GM12878 (cell line): ENCODE measurements at regions not wholly inside any gene's neighbourhood (a gene's known extent, or its start where the extent isn't known, plus 50 kb on each side); places are given as distances from the start of the nearest gene placed in this dataset.

ENCODE experiments used
- CEBPB ChIP-seq, 2 experiments: fragments of 150-350 bp in 1 of 2; IDR thresholded peaks; 2 replicates each; pipeline ENCODE4 v1.6.1; 2012 to 2014; ENCODE audit warnings: low read depth in 2 of 2, low read length in 2 of 2, borderline replicate concordance in 1 of 2, inconsistent platforms in 1 of 2
- EP300 ChIP-seq, 2 experiments: fragments of 150-350 bp in 1 of 2; IDR thresholded peaks; 2 replicates each; pipeline ENCODE4 v1.6.1; 2011 to 2012; ENCODE audit warnings: low read depth in 2 of 2, low read length in 2 of 2, borderline replicate concordance in 1 of 2, improper control_type of control experiment in 1 of 2, inconsistent platforms in 1 of 2; ENCODE audit not compliant: control insufficient read depth in 1 of 2
- MTA3 ChIP-seq: IDR thresholded peaks from 2 replicates; pipeline ENCODE4 v1.6.1; 2012; ENCODE audit warnings: low read length, inconsistent platforms, borderline replicate concordance
- MYB ChIP-seq: fragments of 150-350 bp; IDR thresholded peaks from 2 replicates; pipeline ENCODE4 v1.6.1; 2014; ENCODE audit warnings: mild to moderate bottlenecking, low read depth, low read length, borderline replicate concordance
- TF ChIP-seq, protein P1 (sequence below), 3 experiments: IDR thresholded peaks in 2 of 3; conservative IDR thresholded peaks in 1 of 3; 2 replicates each; pipeline ENCODE4 v1.5.1; 2011; ENCODE audit warnings: low read depth in 3 of 3, low read length in 3 of 3, mild to moderate bottlenecking in 3 of 3, control low read depth in 2 of 3, moderate library complexity in 2 of 3, inconsistent platforms in 1 of 3, mixed read lengths in 1 of 3; ENCODE audit not compliant: control insufficient read depth in 2 of 3, insufficient read depth in 1 of 3; ENCODE audit errors: extremely low read depth in 1 of 3
- TF ChIP-seq, protein P2 (sequence below): fragments of 450-650 bp; IDR thresholded peaks from 2 replicates; pipeline ENCODE4 v1.6.1; 2017; ENCODE audit warnings: antibody characterized with exemption, mild to moderate bottlenecking, moderate library complexity

DNA sequence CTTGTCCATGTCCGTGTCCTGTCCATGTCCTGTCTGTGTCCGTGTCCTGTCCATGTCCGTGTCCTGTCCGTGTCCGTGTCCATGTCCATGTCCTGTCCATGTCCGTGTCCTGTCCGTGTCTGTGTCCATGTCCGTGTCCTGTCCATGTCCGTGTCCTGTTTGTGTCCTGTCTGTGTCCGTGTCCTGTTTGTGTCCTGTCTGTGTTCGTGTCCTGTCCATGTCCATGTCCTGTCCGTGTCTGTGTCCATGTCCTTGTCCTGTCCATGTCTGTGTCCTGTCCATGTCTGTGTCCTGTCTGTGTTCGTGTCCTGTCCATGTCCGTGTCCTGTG lies 55.0 kb upstream of the BHLHE23 start:
- no peak for TF ChIP-seq MYB
- TF ChIP-seq, protein P1, sequence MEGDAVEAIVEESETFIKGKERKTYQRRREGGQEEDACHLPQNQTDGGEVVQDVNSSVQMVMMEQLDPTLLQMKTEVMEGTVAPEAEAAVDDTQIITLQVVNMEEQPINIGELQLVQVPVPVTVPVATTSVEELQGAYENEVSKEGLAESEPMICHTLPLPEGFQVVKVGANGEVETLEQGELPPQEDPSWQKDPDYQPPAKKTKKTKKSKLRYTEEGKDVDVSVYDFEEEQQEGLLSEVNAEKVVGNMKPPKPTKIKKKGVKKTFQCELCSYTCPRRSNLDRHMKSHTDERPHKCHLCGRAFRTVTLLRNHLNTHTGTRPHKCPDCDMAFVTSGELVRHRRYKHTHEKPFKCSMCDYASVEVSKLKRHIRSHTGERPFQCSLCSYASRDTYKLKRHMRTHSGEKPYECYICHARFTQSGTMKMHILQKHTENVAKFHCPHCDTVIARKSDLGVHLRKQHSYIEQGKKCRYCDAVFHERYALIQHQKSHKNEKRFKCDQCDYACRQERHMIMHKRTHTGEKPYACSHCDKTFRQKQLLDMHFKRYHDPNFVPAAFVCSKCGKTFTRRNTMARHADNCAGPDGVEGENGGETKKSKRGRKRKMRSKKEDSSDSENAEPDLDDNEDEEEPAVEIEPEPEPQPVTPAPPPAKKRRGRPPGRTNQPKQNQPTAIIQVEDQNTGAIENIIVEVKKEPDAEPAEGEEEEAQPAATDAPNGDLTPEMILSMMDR (IDR thresholded peaks at IDR 0.05 in 2 of 3, conservative IDR thresholded peaks at IDR 0.05 in 1 of 3; ENCODE audit: control insufficient read depth in 2 of 3, extremely low read depth in 1 of 3, insufficient read depth in 1 of 3, low read depth in 3 of 3, low read length in 3 of 3): no peak
- no peak for TF ChIP-seq CEBPB (IDR thresholded peaks at IDR 0.05; ENCODE audit: borderline replicate concordance in 1 of 2, low read depth in 2 of 2, low read length in 2 of 2)
- TF ChIP-seq, protein P2, sequence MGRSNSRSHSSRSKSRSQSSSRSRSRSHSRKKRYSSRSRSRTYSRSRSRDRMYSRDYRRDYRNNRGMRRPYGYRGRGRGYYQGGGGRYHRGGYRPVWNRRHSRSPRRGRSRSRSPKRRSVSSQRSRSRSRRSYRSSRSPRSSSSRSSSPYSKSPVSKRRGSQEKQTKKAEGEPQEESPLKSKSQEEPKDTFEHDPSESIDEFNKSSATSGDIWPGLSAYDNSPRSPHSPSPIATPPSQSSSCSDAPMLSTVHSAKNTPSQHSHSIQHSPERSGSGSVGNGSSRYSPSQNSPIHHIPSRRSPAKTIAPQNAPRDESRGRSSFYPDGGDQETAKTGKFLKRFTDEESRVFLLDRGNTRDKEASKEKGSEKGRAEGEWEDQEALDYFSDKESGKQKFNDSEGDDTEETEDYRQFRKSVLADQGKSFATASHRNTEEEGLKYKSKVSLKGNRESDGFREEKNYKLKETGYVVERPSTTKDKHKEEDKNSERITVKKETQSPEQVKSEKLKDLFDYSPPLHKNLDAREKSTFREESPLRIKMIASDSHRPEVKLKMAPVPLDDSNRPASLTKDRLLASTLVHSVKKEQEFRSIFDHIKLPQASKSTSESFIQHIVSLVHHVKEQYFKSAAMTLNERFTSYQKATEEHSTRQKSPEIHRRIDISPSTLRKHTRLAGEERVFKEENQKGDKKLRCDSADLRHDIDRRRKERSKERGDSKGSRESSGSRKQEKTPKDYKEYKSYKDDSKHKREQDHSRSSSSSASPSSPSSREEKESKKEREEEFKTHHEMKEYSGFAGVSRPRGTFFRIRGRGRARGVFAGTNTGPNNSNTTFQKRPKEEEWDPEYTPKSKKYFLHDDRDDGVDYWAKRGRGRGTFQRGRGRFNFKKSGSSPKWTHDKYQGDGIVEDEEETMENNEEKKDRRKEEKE: no peak
- TF ChIP-seq MTA3: no peak
- no peak for TF ChIP-seq EP300 (IDR thresholded peaks at IDR 0.05; ENCODE audit: borderline replicate concordance in 1 of 2, control insufficient read depth in 1 of 2, low read depth in 2 of 2, low read length in 2 of 2)
